Fibroblast of lung (primary cell): ENCODE measurements at regions not wholly inside any gene's neighbourhood (a gene's known extent, or its start where the extent isn't known, plus 50 kb on each side); places are given as distances from the start of the nearest gene placed in this dataset.

Source experiments
- EZH2 ChIP-seq: IDR thresholded peaks from 2 replicates; pipeline ENCODE4 v1.5.1; 2012; ENCODE audit warnings: low read length, control low read depth, mild to moderate bottlenecking; ENCODE audit errors: missing control alignments
- TF ChIP-seq, protein P1 (sequence below), 2 donors: IDR thresholded peaks in 1 of 2; conservative IDR thresholded peaks in 1 of 2; 1 replicate in 1 of 2; 2 replicates in 1 of 2; pipeline ENCODE4 v1.5.1; 2011 to 2012; ENCODE audit warnings: low read length in 2 of 2, control low read depth in 1 of 2, inconsistent platforms in 1 of 2, low read depth in 1 of 2, mild to moderate bottlenecking in 1 of 2

DNA sequence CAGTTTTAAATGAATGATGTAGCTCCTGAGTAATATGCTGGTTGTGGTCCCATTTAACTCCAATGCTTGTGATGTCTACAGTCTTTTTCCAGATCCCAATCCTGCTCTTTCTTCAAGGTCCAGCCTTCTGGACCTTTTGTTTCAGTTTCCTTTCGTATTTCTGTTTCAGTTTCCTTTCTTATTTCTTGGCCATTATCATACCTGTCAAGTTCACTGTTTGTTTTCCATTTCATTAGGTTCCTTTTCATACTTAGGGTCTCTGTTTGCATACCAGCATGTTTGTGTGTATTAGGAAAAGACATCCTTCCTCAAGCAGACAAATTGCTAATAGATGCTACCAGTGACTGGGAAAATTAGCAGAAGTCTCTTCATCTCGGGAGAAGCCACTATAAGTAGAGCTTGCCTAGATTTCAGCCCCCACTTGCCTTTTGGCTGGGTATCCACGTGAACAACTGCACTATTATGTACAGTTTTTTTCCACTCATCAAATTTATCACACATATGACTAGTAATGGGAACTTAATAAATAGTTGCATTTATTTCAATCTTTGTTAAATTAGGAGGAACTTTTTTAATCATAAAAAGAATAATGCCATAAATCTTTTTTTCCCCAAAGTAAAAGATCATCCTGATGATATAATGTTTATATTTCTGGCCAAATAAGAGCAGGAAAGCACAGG, 583.4 kb downstream of the BCKDHB start:
- TF ChIP-seq, protein P1, sequence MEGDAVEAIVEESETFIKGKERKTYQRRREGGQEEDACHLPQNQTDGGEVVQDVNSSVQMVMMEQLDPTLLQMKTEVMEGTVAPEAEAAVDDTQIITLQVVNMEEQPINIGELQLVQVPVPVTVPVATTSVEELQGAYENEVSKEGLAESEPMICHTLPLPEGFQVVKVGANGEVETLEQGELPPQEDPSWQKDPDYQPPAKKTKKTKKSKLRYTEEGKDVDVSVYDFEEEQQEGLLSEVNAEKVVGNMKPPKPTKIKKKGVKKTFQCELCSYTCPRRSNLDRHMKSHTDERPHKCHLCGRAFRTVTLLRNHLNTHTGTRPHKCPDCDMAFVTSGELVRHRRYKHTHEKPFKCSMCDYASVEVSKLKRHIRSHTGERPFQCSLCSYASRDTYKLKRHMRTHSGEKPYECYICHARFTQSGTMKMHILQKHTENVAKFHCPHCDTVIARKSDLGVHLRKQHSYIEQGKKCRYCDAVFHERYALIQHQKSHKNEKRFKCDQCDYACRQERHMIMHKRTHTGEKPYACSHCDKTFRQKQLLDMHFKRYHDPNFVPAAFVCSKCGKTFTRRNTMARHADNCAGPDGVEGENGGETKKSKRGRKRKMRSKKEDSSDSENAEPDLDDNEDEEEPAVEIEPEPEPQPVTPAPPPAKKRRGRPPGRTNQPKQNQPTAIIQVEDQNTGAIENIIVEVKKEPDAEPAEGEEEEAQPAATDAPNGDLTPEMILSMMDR (conservative IDR thresholded peaks at IDR 0.05 in 1 of 2, IDR thresholded peaks at IDR 0.05 in 1 of 2; ENCODE audit: low read depth in 1 of 2, low read length in 2 of 2), result no peak
- no peak for TF ChIP-seq EZH2
